ENCODE measurements at regions not wholly inside any gene's neighbourhood (a gene's known extent, or its start where the extent isn't known, plus 50 kb on each side); places are given as distances from the start of the nearest gene placed in this dataset.

GRCh38 chr13:89988206-89988605, 1359.3 kb upstream of the MIR17HG start:
- no peak for DNase-seq
- Histone ChIP-seq H3K36me3 (ENCODE audit: low read depth) (no peaks in the 10 kb centered on the region), H3K9me3 (no peaks in the 10 kb centered on the region), H3K4me3 (no peak overlapping the region), H3K4me1 (ENCODE audit: low read depth) (no peaks in the 10 kb centered on the region)
- no peak for ATAC-seq
- no peak for TF ChIP-seq CTCF (IDR thresholded peaks at IDR 0.05)
- intact Hi-C loops (cut with DNase I, micrococcal nuclease), result no loop called here

DNA sequence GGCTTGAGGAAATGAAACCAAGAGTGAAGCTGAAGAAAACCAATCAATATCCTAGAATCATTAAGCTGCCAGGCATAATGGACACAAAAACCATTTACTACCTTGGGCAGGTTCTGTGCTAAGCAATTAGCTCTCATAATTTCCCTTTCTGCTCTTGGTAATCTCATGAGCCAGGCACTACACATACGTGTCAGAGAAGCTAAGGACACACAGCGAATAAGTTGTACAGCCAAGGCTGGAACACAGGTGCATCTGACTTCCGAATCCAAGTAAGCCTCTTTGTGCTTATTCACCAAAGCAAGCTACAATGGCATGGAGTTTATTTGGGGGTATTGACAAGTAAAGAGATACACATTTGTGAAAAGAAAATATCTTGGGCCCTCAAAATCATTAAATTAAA, 1343.9 kb upstream of the MIR17HG start:
- intact Hi-C loops (cut with DNase I, micrococcal nuclease), result no loop called here
- no peak for ATAC-seq
- TF ChIP-seq CTCF (IDR thresholded peaks at IDR 0.05), result no peak

DNA sequence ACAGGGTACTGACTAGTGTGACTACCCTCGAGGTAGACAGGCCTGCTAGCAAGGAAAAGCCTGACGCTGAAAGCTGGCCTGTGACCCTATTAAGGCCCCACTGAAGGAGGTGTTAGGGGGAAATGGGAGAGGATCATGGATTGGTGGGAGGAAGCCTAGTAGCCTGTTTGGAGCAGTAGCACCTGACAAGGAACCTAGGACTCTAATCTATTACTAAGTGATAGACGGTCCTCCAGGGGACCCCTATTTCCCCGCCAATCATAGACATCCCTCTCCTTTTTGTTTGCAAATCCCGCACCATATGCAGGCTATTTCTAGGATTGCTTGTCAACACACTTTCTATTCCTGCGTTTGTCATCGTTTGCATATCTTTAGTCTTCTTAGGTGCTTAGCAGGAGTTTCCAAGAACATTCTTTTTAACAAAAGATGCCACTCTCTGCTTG, 1338.8 kb upstream of the MIR17HG start:
- ATAC-seq (no peak), DNase-seq (no peak)
- no peaks in the 10 kb centered on the region for H3K36me3 ChIP-seq (ENCODE audit: low read depth)
- H3K9me3 ChIP-seq, result no peaks in the 10 kb centered on the region
- no peak overlapping the region for H3K4me3 ChIP-seq
- TF ChIP-seq CTCF (IDR thresholded peaks at IDR 0.05), result no peak
- intact Hi-C loops (cut with DNase I, micrococcal nuclease), result no loop called here
- H3K4me1 ChIP-seq (ENCODE audit: low read depth), result no peaks in the 10 kb centered on the region

More for the DNA sequence above, 1343.9 kb upstream of the MIR17HG start:
- Histone ChIP-seq H3K36me3 (ENCODE audit: low read depth) (no peaks in the 10 kb centered on the region), H3K4me3 (no peak overlapping the region), H3K4me1 (ENCODE audit: low read depth) (no peaks in the 10 kb centered on the region), H3K9me3 (peaks cover 2% of the 10 kb centered on the region)
- DNase-seq, result no peak

- no peaks in the 10 kb centered on the region for H3K9me3 ChIP-seq
- no peak for TF ChIP-seq CTCF (IDR thresholded peaks at IDR 0.05)
- no peaks in the 10 kb centered on the region for H3K36me3 ChIP-seq (ENCODE audit: low read depth)
- ATAC-seq (no peak), DNase-seq (no peak)
- intact Hi-C loops (cut with DNase I, micrococcal nuclease), result no loop called here
- no peaks in the 10 kb centered on the region for H3K4me1 ChIP-seq (ENCODE audit: low read depth)
- no peak overlapping the region for H3K4me3 ChIP-seq
Observed at GRCh38 chr13:90014038-90014437, 1333.4 kb upstream of the MIR17HG start.

DNA sequence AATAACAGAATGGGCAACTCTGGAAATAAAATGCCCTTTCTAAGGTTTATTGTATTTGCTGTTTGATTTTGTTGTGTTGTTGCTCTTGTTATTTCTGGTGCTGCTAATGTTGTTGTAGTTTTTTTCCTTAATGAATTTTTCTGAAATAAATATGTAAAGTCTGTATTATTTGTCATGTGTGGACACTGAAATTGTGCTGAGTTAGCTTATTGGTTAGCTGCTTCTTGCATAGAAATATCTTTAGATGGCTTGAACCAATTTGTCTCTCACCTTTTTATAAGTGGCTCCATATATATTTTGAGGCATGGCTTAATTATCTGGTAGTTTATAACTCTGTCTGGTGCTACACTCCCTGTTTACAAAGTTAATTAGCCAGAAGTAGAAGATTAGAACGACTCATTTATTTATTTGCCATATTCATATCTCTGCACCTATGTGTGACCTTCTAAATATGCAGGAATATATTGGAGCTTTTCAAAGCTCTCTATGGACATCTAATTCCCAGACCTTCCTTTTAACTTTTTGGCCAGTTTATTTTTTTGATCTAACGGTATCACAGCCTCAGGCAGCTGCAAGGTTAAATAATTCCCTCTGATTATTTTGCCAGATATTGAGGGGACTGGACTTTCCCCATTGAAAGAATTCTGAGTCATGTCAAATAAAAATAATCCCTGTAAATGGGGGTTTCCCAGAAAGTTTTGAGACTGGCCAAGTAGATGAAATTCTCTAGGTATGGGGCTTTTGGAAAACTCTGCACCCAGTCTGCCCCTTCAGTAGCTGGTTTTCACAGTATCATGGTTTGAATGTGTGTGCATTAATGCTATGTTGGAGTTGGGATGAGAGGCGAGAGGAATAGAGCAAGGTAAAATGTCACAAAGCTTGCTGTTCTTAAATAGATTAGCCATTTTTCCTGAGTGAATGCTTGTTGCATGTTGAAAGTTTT, 1331.7 kb upstream of the MIR17HG start:
- ATAC-seq, result no peak
- Histone ChIP-seq H3K36me3 (ENCODE audit: low read depth) (no peaks in the 10 kb centered on the region), H3K9me3 (no peaks in the 10 kb centered on the region), H3K4me1 (ENCODE audit: low read depth) (no peaks in the 10 kb centered on the region), H3K4me3 (no peak overlapping the region)
- no peak for DNase-seq
- no peak for TF ChIP-seq CTCF (IDR thresholded peaks at IDR 0.05)
- intact Hi-C loops (cut with DNase I, micrococcal nuclease), result no loop called here
